Stimulated activated CD8-positive, alpha-beta memory T cell treated with anti-CD3 and anti-CD28 coated beads, Interleukin-4, amount 100 ng/mL, for 24 hours (primary cell): ENCODE measurements at regions not wholly inside any gene's neighbourhood (a gene's known extent, or its start where the extent isn't known, plus 50 kb on each side); places are given as distances from the start of the nearest gene placed in this dataset.

Experiments used
- DNase-seq: peaks from one replicate; pipeline ENCODE4 v3.0.0-alpha.2; 2020; ENCODE audit warnings: low read depth

- no peak for DNase-seq
Measured at GRCh38 chr3:181442066-181442465, 269.7 kb upstream of the SOX2 start.

GRCh38 chr3:181432992-181433391, 278.7 kb upstream of the SOX2 start:
- no peak for DNase-seq

- no peak for DNase-seq
Measured at GRCh38 chr3:181431748-181432147, 280.0 kb upstream of the SOX2 start.

- DNase-seq = no peak
Measured at GRCh38 chr3:181425074-181425473, 286.7 kb upstream of the SOX2 start.

GRCh38 chr3:181418233-181418632, 293.5 kb upstream of the SOX2 start:
- no peak for DNase-seq

GRCh38 chr3:181417748-181418147, 294.0 kb upstream of the SOX2 start:
- no peak for DNase-seq

- no peak for DNase-seq
Measured at GRCh38 chr3:181410870-181411269, 300.9 kb upstream of the SOX2 start.

- DNase-seq = no peak
Measured at GRCh38 chr3:181403876-181404660, 307.7 kb upstream of the SOX2 start.

- no peak for DNase-seq
Measured at GRCh38 chr3:181402347-181402746, 309.4 kb upstream of the SOX2 start.

- no peak for DNase-seq
Measured at GRCh38 chr3:181384970-181385369, 326.8 kb upstream of the SOX2 start.

GRCh38 chr3:181383760-181384159, 328.0 kb upstream of the SOX2 start:
- DNase-seq = no peak

- DNase-seq = no peak
Measured at GRCh38 chr3:181383201-181383600, 328.5 kb upstream of the SOX2 start.

GRCh38 chr3:181382656-181383055, 329.1 kb upstream of the SOX2 start:
- DNase-seq = no peak

GRCh38 chr3:181379278-181379677, 332.4 kb upstream of the SOX2 start:
- no peak for DNase-seq

GRCh38 chr3:181369637-181370036, 342.1 kb upstream of the SOX2 start:
- no peak for DNase-seq

- no peak for DNase-seq
Measured at GRCh38 chr3:181363231-181363630, 348.5 kb upstream of the SOX2 start.

- DNase-seq = no peak
Measured at GRCh38 chr3:181362378-181362777, 349.3 kb upstream of the SOX2 start.

- DNase-seq = no peak
Measured at GRCh38 chr3:181358562-181358961, 353.2 kb upstream of the SOX2 start.

GRCh38 chr3:181358060-181358459, 353.7 kb upstream of the SOX2 start:
- DNase-seq = no peak

- DNase-seq = no peak
Measured at GRCh38 chr3:181354140-181354539, 357.6 kb upstream of the SOX2 start.

GRCh38 chr3:181344331-181344730, 354.8 kb upstream of the DNAJC19 start:
- no peak for DNase-seq

GRCh38 chr3:181336597-181336996, 347.1 kb upstream of the DNAJC19 start:
- no peak for DNase-seq

GRCh38 chr3:181333394-181333793, 343.9 kb upstream of the DNAJC19 start:
- DNase-seq = no peak

- no peak for DNase-seq
Measured at GRCh38 chr3:181330821-181331563, 341.5 kb upstream of the DNAJC19 start.
